Cardiac muscle cell (in vitro differentiated cells and primary cell): ENCODE measurements at regions not wholly inside any gene's neighbourhood (a gene's known extent, or its start where the extent isn't known, plus 50 kb on each side); places are given as distances from the start of the nearest gene placed in this dataset.

Source experiments
- DNase-seq, 2 donors: peaks; one replicate each; pipeline versions ENCODE4 v3.0.0 to v3.0.0-alpha.2; 2010 to 2017; ENCODE audit warnings: low read depth in 1 of 2, low spot score in 1 of 2
- H3K27ac ChIP-seq: fragments of 200-600 bp; sonication (generic); 2 replicates; pipeline ENCODE4 v1.5.1; 2016
- H3K27me3 ChIP-seq: fragments of 200-600 bp; sonication (generic); 2 replicates; pipeline ENCODE4 v1.6.0; 2016; ENCODE audit warnings: control low read depth
- H3K36me3 ChIP-seq: fragments of 200-600 bp; sonication (generic); 2 replicates; pipeline ENCODE4 v1.5.1; 2016; ENCODE audit warnings: control low read depth
- H3K4me1 ChIP-seq: fragments of 200-600 bp; sonication (generic); 2 replicates; pipeline ENCODE4 v1.8.1; 2017; ENCODE audit warnings: low read depth, mild to moderate bottlenecking, mixed run types
- H3K4me3 ChIP-seq: fragments of 200-600 bp; sonication (generic); 2 replicates; pipeline ENCODE4 v1.5.1; 2016; ENCODE audit warnings: mild to moderate bottlenecking
- H3K9me3 ChIP-seq: fragments of 200-600 bp; sonication (generic); 2 replicates; pipeline ENCODE4 v1.5.1; 2017; ENCODE audit warnings: low read depth, mild to moderate bottlenecking, control low read depth
- TF ChIP-seq, protein P1 (sequence below): IDR thresholded peaks from 2 replicates; pipeline ENCODE4 v1.5.1; 2012; ENCODE audit warnings: low read depth, mild to moderate bottlenecking, low read length

DNA sequence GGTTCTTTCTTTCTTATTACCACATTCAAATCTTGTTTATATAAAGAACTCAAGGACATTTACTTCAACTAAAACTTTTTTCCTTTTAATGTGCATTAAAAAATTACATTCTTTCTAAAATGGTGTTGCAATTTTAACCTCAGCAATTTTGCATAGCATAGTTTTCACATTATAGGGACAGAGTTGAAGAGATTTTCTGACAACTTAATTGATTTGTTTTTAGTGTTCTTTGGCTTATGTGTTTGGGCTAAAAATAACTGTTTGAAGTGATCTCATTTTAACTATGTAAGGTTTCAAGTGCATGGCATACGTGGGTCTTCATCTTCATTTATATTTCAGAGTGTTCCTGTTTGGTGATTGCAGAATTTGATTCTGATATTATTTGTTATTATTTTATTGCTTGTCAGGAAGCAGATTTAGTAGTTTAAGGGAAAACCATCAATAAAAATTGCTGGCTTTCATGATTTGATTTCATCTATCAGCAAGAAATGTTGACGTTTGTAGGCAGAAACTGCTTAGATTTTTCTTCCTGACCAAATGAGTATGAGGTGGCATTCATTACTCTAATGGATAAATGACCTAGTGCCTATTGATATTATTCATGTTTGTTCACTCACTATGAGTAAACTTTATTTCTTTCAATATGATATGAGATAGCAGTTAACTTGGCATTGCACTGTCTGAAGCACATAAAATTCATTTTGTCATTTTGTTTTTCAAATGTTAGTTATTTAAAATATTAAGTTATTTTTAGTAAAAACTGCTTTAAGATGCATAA, 398.4 kb downstream of the NUP35 start:
- no peak for DNase-seq
- H3K4me1 ChIP-seq: peaks cover 11% of the 10 kb centered on the region

DNA sequence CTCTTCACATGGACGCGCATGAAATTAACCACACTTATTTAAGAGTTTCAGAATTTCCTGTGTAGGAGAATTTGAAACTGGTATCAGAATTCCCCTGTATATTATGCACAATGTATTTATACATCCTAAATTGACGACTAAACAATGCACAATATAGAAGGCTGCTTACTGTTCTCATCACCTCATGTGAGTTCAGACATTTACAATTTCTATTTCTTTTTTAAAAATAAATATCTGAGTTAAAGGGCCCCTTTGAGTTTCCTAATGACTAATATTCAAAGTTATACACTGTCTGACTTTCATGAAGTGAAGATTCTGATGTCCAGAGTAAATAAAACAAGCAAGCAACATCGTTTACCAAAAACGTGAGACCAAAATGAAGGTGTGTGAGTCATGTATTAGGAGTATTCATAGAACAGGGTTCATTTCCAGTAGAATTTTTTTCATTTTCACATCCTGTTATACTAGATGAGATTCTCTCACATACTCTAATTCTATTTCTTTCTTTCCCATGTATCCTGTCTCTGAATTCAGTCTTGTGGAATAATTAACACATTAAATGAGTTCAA, 406.2 kb downstream of the NUP35 start:
- DNase-seq: no peak
- Histone ChIP-seq H3K4me1 (no peaks in the 10 kb centered on the region), H3K36me3 (no peaks in the 10 kb centered on the region), H3K27ac (no peak overlapping the region), H3K4me3 (no peak overlapping the region), H3K9me3 (no peaks in the 10 kb centered on the region), H3K27me3 (no peaks in the 10 kb centered on the region)
- TF ChIP-seq, protein P1, sequence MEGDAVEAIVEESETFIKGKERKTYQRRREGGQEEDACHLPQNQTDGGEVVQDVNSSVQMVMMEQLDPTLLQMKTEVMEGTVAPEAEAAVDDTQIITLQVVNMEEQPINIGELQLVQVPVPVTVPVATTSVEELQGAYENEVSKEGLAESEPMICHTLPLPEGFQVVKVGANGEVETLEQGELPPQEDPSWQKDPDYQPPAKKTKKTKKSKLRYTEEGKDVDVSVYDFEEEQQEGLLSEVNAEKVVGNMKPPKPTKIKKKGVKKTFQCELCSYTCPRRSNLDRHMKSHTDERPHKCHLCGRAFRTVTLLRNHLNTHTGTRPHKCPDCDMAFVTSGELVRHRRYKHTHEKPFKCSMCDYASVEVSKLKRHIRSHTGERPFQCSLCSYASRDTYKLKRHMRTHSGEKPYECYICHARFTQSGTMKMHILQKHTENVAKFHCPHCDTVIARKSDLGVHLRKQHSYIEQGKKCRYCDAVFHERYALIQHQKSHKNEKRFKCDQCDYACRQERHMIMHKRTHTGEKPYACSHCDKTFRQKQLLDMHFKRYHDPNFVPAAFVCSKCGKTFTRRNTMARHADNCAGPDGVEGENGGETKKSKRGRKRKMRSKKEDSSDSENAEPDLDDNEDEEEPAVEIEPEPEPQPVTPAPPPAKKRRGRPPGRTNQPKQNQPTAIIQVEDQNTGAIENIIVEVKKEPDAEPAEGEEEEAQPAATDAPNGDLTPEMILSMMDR: no peak

More for the DNA sequence above, 398.4 kb downstream of the NUP35 start:
- H3K36me3 ChIP-seq: no peaks in the 10 kb centered on the region
- no peaks in the 10 kb centered on the region for H3K27me3 ChIP-seq
- no peak overlapping the region for H3K27ac ChIP-seq
- H3K4me3 ChIP-seq: no peak overlapping the region
- no peaks in the 10 kb centered on the region for H3K9me3 ChIP-seq
- TF ChIP-seq, protein P1: no peak

DNA sequence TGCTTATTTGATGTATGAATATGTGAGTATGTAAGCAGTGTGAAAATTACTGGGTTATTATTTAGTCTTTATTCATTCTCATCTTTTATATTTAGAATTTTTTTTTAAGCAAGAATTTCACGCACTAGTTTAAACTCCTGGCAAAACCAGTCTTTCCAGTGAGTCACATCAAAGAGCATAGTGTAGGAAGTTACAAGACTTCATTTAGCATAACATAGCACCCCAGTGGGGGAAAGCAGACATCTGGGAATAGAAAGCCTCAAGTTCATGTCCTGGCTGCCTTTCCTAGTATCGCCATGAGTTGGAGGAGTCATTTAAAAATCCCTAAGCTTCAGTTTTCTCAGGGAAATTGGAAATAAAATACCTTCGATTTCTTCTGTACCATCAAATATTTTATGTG, 408.3 kb downstream of the NUP35 start:
- Histone ChIP-seq H3K9me3 (no peaks in the 10 kb centered on the region), H3K27me3 (no peaks in the 10 kb centered on the region), H3K36me3 (no peaks in the 10 kb centered on the region), H3K4me3 (no peak overlapping the region), H3K4me1 (no peaks in the 10 kb centered on the region), H3K27ac (no peak overlapping the region)
- TF ChIP-seq, protein P1: no peak
- DNase-seq: no peak

DNA sequence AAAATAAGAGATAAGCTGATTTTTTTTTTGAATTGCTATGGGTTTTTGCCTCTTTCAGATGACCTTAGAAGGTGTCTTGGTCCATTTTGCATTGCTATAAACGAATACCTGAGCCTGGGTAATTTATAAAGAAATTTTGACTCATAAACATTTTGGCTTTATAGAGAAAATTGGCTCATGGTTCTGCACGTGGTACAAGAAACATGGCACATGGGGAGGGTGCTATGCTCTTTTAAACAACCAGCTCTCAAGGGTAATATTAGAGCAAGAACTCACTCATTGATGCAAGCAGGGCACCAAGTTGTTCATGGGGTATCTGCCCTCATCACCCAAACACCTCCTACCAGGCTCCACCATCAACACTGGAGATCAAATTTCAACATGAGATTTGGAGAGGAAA, 408.8 kb downstream of the NUP35 start:
- no peak overlapping the region for H3K27ac ChIP-seq
- H3K9me3 ChIP-seq: no peaks in the 10 kb centered on the region
- no peak overlapping the region for H3K4me3 ChIP-seq
- H3K36me3 ChIP-seq: no peaks in the 10 kb centered on the region
- no peaks in the 10 kb centered on the region for H3K27me3 ChIP-seq
- no peak for DNase-seq
- TF ChIP-seq, protein P1: no peak
- H3K4me1 ChIP-seq: no peaks in the 10 kb centered on the region

DNA sequence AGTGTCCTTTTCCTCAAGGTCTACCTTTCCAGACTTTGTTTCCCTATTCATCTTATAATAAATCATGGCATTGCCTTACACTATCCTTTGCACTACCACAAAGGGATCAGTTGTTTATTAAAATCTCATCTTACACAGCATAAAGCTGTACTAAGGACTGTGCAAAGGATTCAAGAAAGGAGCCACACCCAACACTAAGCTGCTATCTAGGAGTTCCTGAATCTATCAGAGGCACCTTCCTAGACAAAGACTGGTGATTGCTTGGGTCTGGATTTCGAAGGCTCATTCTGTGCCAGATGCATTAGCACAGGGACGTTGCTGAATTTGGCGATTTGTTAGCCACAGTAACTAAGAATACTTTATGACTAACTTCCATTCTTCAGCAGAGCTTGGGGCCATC, 412.0 kb downstream of the NUP35 start:
- TF ChIP-seq, protein P1: no peak
- Histone ChIP-seq H3K36me3 (no peaks in the 10 kb centered on the region), H3K27me3 (no peaks in the 10 kb centered on the region), H3K4me1 (no peaks in the 10 kb centered on the region), H3K4me3 (no peak overlapping the region), H3K27ac (no peak overlapping the region), H3K9me3 (no peaks in the 10 kb centered on the region)
- no peak for DNase-seq
